ENCODE measurements at regions not wholly inside any gene's neighbourhood (a gene's known extent, or its start where the extent isn't known, plus 50 kb on each side); places are given as distances from the start of the nearest gene placed in this dataset.

DNA sequence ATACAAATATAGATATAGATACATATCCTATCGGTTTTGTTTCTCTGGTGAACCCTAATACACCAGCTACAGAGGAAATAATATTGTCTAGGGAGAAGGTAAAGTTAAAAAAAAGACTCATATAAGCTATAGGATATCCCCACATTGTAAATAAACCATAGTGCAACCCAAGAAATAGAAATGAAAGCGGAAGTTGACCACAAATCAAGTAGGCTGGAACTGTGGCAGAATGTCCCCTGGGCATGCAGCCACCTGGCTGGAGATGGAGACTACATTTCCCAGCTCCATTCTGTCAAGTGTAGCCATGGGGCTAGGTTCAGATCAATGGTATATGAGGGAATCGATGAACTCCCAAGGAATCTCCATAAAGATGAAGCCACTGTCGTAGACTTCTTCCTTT, 70.1 kb upstream of the RPS6KA2 start:
- Histone ChIP-seq H3K36me3 (ENCODE audit: low read depth) (no peaks in the 10 kb centered on the region), H3K9me2 (ENCODE audit: insufficient read depth) (no peaks in the 10 kb centered on the region), H3K27me3 (replicated peaks; ENCODE audit: insufficient read depth) (peaks cover 59% of the 10 kb centered on the region), H4K20me1 (ENCODE audit: insufficient read depth) (no peaks in the 10 kb centered on the region), H3K9ac (no peak overlapping the region), H2AFZ (no peak overlapping the region), H3K9me3 (ENCODE audit: low read depth) (no peaks in the 10 kb centered on the region), H3K79me2 (ENCODE audit: insufficient read depth) (no peaks in the 10 kb centered on the region), H3K27ac (no peak overlapping the region), H3K4me1 (ENCODE audit: insufficient read depth) (no peaks in the 10 kb centered on the region), H3K4me3 (no peak overlapping the region), H3F3A (ENCODE audit: insufficient read depth) (no peaks in the 10 kb centered on the region), H3K4me2 (ENCODE audit: unreplicated experiment) (no peak overlapping the region)
- 50 to 52% methylated on average over 4 of the region's 4 CpGs for WGBS, 2 experiments (ENCODE audit: low coverage in 1 of 2, low lambda C conversion rate in 2 of 2, missing lambda C conversion rate in 2 of 2)
- DNase-seq, result no peak
- in situ Hi-C loops (cut with MboI), result no loop called here
- TF ChIP-seq EZH2phosphoT487 (IDR thresholded peaks at IDR 0.05; ENCODE audit: insufficient read depth, low read depth) (no peak), EZH2 (IDR thresholded peaks at IDR 0.05; ENCODE audit: insufficient read depth, poor library complexity, severe bottlenecking) (no peak)

GRCh38 chr6:166693880-166694279, 66.8 kb upstream of the RPS6KA2 start:
- Histone ChIP-seq H3K9me3 (ENCODE audit: low read depth) (no peaks in the 10 kb centered on the region), H3K36me3 (ENCODE audit: low read depth) (no peaks in the 10 kb centered on the region), H2AFZ (no peak overlapping the region), H3K9me2 (ENCODE audit: insufficient read depth) (no peaks in the 10 kb centered on the region), H3K27ac (no peak overlapping the region), H3K27me3 (replicated peaks; ENCODE audit: insufficient read depth) (peaks cover 38% of the 10 kb centered on the region), H3K4me3 (no peak overlapping the region), H3K4me1 (ENCODE audit: insufficient read depth) (no peaks in the 10 kb centered on the region), H3K9ac (no peak overlapping the region), H4K20me1 (ENCODE audit: insufficient read depth) (no peaks in the 10 kb centered on the region), H3K79me2 (ENCODE audit: insufficient read depth) (no peaks in the 10 kb centered on the region), H3F3A (ENCODE audit: insufficient read depth) (no peaks in the 10 kb centered on the region), H3K4me2 (ENCODE audit: unreplicated experiment) (no peak overlapping the region)
- DNase-seq, result no peak
- 61 to 62% methylated on average over 7 of the region's 7 CpGs for WGBS, 2 experiments (ENCODE audit: low coverage in 1 of 2, low lambda C conversion rate in 2 of 2, missing lambda C conversion rate in 2 of 2)
- no peak for TF ChIP-seq EZH2 (IDR thresholded peaks at IDR 0.05; ENCODE audit: insufficient read depth, poor library complexity, severe bottlenecking)
- TF ChIP-seq EZH2phosphoT487 (IDR thresholded peaks at IDR 0.05; ENCODE audit: insufficient read depth, low read depth), result no peak
- in situ Hi-C loops (cut with MboI), result no loop called here

DNA sequence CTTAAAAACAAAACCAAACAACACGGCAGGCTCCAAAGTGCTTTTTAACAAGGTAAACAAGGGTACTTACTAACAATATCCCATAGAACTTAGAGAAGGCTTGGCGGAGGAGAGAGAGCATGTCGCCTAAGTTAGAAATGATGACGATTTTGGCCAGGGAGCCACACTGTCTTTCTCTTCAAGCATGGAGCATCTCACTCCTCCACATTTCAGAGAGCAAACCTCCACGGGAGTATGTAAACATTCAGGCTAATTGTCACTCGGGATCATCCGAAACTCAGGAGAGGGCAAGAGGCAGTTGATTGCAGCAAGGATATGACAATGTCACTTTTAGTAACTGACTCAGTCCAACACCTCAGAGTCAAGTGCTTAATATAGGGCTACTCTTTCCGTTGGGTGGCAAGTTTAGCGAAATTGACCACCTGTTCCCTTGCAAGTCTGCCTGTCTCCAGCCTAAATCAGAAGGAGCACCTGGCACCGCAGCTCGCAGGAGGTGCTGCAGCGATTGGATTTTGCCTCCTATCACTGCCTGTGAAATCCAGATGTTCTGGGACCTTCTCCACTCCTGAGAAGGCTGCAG, 65.8 kb upstream of the RPS6KA2 start:
- H3K9me3 ChIP-seq (ENCODE audit: low read depth), result no peaks in the 10 kb centered on the region
- H3K79me2 ChIP-seq (ENCODE audit: insufficient read depth), result no peaks in the 10 kb centered on the region
- H3F3A ChIP-seq (ENCODE audit: insufficient read depth), result no peaks in the 10 kb centered on the region
- no peaks in the 10 kb centered on the region for H3K9me2 ChIP-seq (ENCODE audit: insufficient read depth)
- no peak overlapping the region for H2AFZ ChIP-seq
- in situ Hi-C loops (cut with MboI), result no loop called here
- H3K27ac ChIP-seq, result no peak overlapping the region
- H3K4me3 ChIP-seq, result no peak overlapping the region
- TF ChIP-seq EZH2 (IDR thresholded peaks at IDR 0.05; ENCODE audit: insufficient read depth, poor library complexity, severe bottlenecking) (no peak), EZH2phosphoT487 (IDR thresholded peaks at IDR 0.05; ENCODE audit: insufficient read depth, low read depth) (no peak)
- no peaks in the 10 kb centered on the region for H4K20me1 ChIP-seq (ENCODE audit: insufficient read depth)
- H3K27me3 ChIP-seq (replicated peaks; ENCODE audit: insufficient read depth), result peaks cover 36% of the 10 kb centered on the region
- WGBS, 2 experiments (ENCODE audit: low coverage in 1 of 2, low lambda C conversion rate in 2 of 2, missing lambda C conversion rate in 2 of 2), result 48 to 55% methylated on average over 12 of the region's 12 CpGs
- no peak overlapping the region for H3K9ac ChIP-seq
- no peaks in the 10 kb centered on the region for H3K4me1 ChIP-seq (ENCODE audit: insufficient read depth)
- DNase-seq, result no peak
- no peaks in the 10 kb centered on the region for H3K36me3 ChIP-seq (ENCODE audit: low read depth)
- no peak overlapping the region for H3K4me2 ChIP-seq (ENCODE audit: unreplicated experiment)

DNA sequence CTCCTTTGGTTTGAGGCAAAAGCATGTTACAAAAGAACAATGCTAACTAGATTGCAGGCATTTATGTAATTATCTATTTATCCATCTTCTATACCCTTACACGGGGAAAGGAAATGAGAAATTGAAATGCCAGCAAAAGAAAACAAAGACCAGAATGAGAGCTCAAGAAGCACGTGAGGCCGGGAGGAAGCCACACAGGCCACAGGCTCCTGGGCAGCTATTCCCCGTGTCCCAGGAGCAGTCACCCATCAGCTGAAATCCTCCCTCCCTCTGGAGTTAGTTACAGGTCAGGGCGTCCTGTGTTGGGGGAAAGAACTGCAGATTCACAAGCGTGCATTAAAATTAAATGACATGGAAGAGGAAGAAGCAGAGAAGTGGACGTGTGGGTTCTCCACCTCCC, 64.7 kb upstream of the RPS6KA2 start:
- H3K9me2 ChIP-seq (ENCODE audit: insufficient read depth), result no peaks in the 10 kb centered on the region
- no peaks in the 10 kb centered on the region for H3K79me2 ChIP-seq (ENCODE audit: insufficient read depth)
- WGBS, 2 experiments (ENCODE audit: low coverage in 1 of 2, low lambda C conversion rate in 2 of 2, missing lambda C conversion rate in 2 of 2), result 60 to 69% methylated on average over 7 of the region's 7 CpGs
- H3K36me3 ChIP-seq (ENCODE audit: low read depth), result no peaks in the 10 kb centered on the region
- no peak overlapping the region for H3K9ac ChIP-seq
- TF ChIP-seq EZH2 (IDR thresholded peaks at IDR 0.05; ENCODE audit: insufficient read depth, poor library complexity, severe bottlenecking), result no peak
- H2AFZ ChIP-seq, result no peak overlapping the region
- in situ Hi-C loops (cut with MboI), result no loop called here
- no peak overlapping the region for H3K4me2 ChIP-seq (ENCODE audit: unreplicated experiment)
- no peaks in the 10 kb centered on the region for H3K9me3 ChIP-seq (ENCODE audit: low read depth)
- H4K20me1 ChIP-seq (ENCODE audit: insufficient read depth), result no peaks in the 10 kb centered on the region
- H3K4me3 ChIP-seq, result no peak overlapping the region
- no peaks in the 10 kb centered on the region for H3F3A ChIP-seq (ENCODE audit: insufficient read depth)
- DNase-seq, result no peak
- no peak overlapping the region for H3K27ac ChIP-seq
- peaks cover 36% of the 10 kb centered on the region for H3K27me3 ChIP-seq (replicated peaks; ENCODE audit: insufficient read depth)
- H3K4me1 ChIP-seq (ENCODE audit: insufficient read depth), result no peaks in the 10 kb centered on the region

DNA sequence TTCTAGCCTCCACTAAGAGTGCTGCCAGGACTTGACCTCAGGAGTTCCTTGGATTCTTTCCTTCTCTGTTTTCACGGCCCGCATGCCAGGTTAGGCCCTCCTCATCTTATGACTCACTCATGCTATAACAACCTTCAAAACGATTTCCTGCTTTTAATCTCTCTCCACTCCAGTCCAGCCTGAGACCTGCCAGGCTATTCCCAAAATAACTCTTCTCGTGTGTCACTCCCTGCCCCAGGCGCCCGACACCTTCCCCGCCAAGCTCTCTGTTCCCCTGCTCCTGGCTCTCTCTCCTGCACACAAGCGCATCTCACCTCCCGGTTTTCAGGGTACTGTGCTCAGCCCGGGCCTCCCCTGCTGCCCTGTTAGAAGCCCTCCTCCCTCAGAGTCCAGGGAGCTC, 64.1 kb upstream of the RPS6KA2 start:
- in situ Hi-C loops (cut with MboI), result no loop called here
- no peak overlapping the region for H3K27ac ChIP-seq
- peaks cover 40% of the 10 kb centered on the region for H3K27me3 ChIP-seq (replicated peaks; ENCODE audit: insufficient read depth)
- no peak overlapping the region for H3K4me2 ChIP-seq (ENCODE audit: unreplicated experiment)
- H3K4me3 ChIP-seq, result no peak overlapping the region
- no peak overlapping the region for H3K9ac ChIP-seq
- no peaks in the 10 kb centered on the region for H3K4me1 ChIP-seq (ENCODE audit: insufficient read depth)
- no peaks in the 10 kb centered on the region for H3K36me3 ChIP-seq (ENCODE audit: low read depth)
- no peaks in the 10 kb centered on the region for H3K79me2 ChIP-seq (ENCODE audit: insufficient read depth)
- no peaks in the 10 kb centered on the region for H4K20me1 ChIP-seq (ENCODE audit: insufficient read depth)
- WGBS, 2 experiments (ENCODE audit: low coverage in 1 of 2, low lambda C conversion rate in 2 of 2, missing lambda C conversion rate in 2 of 2), result 41 to 49% methylated on average over 10 of the region's 10 CpGs
- H3F3A ChIP-seq (ENCODE audit: insufficient read depth), result no peaks in the 10 kb centered on the region
- peak; percentile 11 for DNase-seq
- H2AFZ ChIP-seq, result no peak overlapping the region
- H3K9me3 ChIP-seq (ENCODE audit: low read depth), result no peaks in the 10 kb centered on the region
- no peaks in the 10 kb centered on the region for H3K9me2 ChIP-seq (ENCODE audit: insufficient read depth)
- no peak for TF ChIP-seq EZH2 (IDR thresholded peaks at IDR 0.05; ENCODE audit: insufficient read depth, poor library complexity, severe bottlenecking)
- TF ChIP-seq EZH2phosphoT487 (IDR thresholded peaks at IDR 0.05; ENCODE audit: insufficient read depth, low read depth), result no peak
